GM21381 (cell line): ENCODE measurements at regions not wholly inside any gene's neighbourhood (a gene's known extent, or its start where the extent isn't known, plus 50 kb on each side); places are given as distances from the start of the nearest gene placed in this dataset.
A peak's percentile ranks its signal among the peaks of the same experiment; 100 is the strongest.

ENCODE experiments used
- ATAC-seq: cut with Tn5 transposase; IDR thresholded peaks from one replicate; pipeline ENCODE4 v1.9.1; 2021; ENCODE audit warnings: mild to moderate bottlenecking, moderate library complexity; ENCODE audit not compliant: unreplicated experiment

DNA sequence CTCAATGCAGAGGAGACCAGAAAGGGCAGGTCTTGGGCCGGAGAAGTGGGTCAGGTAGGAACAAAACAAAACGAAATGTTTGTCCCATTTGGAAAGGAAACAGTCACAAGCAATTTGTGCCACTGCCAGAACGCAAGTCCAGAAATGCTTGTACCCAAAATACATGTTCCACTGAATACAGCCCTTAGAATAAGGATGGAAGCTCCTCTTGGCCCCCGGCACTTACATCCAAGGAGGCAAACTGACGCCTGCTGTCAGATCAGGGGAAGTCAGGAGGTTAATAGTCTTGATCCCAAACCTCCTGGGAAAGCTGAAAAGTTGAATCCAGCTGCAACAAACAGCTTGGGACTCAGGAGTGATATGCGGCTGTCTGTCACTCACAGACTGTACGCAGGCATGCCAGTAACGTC is 75.9 kb upstream of the GALNT2 start:
- ATAC-seq = no peak

DNA sequence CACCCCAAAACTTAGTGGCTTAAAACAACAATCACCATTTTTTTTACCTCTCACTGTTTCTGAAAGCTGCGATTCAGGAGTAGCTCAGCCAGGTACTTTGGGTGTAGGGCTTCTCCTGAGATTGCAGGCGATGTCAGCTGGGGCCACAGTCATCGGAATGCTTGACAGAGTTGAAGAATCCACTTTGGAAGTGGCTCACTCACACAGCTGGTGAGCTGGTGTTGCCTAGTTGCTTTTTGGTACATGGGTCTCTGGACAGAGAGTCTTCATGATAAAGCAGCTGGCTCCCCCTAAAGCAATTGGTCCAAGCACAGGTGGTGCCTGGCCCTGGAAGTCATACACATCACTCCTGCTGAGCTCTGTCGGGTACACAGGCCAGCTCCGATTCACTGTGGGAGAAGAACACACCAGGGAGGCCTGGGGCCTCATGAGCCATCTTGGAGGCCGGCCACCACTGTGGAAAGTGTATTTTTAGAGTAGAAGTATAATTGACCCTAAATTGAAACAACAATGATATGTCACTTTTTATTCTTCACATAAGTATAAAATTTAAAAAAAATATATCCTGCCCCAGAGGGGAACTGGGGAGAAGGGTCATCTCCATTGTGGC is 75.2 kb upstream of the GALNT2 start:
- no peak for ATAC-seq

DNA sequence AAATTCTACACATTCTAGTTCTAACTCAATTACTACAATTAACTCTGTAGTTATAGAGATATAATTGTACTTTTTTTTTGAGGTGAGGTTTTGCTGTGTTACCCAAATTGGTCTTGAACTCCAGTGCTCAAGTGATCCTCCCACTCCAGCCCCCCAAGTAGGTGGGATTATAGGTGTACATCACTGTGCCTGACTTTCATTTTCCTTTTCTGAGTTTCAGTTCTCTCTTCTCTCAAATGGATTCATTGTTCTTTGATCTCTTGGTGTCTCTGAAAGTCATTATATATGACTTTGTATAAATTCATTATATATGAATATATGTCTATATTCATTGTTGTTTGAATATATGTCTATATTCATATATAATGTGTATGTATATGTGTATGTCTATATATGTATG is 74.0 kb upstream of the GALNT2 start:
- peak; percentile 57 for ATAC-seq

DNA sequence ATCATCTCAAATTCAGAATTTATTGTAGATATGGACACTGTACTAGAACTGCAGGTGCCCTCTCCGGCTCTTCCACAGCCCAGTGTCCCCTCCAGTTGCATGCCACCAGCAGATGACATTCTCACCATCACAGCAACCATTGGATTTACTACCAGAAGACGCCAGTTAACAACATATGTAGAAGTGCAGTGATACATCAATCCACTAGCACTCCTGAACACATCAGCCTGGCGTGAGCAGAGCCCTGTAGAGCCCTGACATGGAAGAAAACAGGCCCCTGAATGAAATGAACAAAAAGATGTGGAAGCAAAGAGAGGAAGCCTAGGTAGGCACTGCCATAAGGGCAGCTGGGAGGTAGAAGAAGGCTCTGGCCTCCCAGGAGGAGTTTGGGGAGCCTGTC is 73.1 kb upstream of the GALNT2 start:
- no peak for ATAC-seq

DNA sequence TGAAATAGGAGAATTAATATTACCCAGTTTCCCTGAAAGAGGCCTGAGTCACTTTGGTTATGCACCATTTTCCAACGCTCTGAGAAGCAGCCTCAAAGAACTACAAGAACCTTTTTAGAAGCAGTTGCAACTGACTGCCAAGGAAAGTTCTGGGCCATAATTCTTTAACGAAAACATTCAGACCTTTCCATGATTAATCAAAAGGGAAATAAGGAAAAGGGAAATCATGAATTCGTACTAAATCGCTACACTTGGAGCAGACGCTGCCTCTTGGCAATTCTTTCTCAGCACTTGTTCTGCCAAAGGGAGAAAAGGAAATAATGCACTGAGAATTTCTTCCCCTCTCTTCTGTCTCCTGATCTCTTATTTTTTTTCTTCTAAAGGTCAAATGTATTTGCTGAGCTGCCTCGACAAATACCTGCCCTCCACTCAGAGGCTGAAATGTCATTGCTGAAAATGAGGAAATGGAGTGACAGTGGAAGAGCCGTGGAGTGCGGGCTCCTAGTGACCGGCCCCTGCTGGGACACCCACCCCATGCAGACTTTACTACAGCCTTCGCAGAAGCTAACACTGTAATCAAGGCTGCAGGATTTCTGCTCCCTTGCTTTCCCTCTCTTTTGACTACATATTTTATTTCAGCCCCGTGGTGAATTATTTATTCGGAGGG is 67.9 kb upstream of the GALNT2 start:
- no peak for ATAC-seq

DNA sequence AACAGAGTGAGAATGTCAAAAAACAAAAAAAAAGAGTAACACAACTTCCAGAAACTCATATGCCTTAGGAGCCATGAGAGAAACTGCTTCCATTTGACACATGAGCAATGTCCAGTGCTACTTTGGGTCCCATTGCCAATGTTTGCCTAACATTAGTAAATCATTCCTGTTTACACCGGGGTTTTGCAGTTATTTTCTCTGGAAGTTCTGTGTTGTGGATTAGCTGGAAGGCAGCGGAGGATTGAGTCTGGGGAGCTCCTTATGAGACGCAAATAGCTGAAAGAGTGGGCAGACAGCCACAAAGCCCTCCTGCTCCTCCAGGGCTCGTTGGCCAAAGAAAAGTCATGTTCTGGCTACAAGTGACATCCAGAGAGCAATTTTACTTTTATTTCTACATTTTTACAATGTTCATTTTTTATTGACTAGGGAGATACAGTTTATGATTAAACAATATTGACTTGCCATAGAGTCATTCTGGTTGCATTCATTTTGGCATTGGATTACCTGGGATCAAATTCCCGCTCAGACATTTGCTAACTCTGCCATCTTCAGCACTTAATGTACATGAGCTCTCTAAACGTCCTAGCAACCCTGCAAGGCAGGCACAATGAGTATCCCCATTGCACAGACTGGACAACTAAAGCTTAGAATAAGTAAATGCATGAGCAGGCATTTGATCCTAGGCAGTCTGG is 66.4 kb upstream of the GALNT2 start:
- ATAC-seq = no peak

DNA sequence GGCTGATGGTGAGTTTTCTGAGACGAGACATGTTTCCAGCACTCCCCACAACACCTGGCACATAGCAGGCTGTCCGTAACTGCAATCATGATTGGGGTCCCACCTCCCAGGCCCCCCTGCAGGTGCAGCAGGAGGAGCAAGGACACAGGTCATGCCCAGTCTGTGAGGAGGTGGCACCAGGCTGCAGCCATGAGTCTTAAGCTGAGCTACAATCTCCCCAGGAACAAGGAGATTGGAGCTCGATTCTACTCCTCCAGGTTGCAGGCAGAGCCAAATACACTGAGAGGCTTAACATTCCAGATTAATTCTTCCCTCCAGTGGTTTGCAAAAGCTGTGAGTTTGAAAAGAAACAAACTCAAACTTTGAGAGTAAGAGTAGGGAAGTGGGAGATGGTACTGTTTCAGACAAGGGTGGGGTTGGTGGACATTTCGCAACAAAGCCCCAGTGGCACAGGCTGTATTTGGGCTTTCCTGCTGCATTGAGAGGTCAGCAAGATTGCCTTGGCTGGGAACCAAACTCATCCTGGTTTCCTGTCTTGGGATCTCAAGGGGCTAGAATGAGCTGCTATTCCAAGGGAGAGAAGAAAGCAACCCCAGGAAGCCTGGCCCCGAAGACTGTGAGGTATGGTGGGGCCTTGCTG is 64.8 kb upstream of the GALNT2 start:
- no peak for ATAC-seq

DNA sequence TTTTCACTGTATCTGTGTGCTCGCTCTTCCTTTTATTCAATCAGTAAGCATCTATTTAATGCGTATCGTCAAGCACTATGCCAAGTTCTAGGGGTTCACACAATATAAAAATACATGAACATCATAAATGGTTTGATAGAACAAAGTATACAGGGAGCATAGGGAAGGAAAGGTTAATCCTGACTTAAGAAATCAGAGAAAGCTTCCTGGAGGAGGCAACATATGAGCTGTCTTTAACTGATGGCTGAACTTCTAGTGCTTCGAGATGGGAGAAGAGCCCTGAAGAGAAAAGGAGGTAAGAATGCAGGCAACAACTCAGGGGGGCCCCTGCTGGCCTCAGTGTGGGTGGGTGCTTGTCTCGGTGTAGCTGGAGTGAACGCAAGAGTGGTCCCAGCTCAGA is 63.6 kb upstream of the GALNT2 start:
- no peak for ATAC-seq

DNA sequence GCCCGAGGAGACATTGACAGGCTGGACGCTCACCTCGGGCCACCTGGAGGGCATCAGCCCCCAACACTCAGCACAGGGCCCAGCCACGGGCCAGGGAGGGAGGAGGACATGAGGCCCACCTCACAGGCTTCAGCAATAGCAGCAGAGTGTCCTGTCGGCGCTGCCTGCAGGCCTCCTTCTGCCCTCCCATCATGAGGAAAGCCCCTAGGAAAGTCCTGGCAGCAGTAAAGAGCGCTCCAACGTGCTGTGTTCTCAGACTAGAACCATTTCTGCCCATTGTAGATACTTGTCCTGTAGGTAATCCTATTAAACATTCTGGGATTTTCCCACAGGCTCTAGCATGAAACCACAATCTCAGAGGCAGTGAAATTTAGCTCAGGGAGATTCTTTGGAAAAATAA is 62.0 kb upstream of the GALNT2 start:
- ATAC-seq = no peak

DNA sequence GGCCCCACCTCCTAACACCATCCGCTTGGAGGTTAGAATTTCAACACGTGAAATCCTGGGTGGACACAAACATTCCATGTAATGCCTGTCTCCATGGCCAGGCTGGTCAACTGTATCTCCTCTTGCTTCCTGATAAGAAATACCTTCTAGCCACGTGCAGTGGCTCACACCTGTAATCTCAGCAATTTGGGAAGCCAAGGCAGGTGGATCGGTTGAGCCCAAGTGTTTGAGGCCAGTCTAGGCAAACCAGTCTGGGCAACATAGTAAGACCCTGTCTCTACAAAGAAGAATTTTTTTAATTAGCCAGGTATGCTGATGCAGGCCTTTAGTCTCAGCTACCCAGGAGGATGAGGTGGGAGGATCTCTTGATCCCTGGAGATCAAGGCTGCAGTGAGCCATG is 58.3 kb upstream of the GALNT2 start:
- no peak for ATAC-seq

DNA sequence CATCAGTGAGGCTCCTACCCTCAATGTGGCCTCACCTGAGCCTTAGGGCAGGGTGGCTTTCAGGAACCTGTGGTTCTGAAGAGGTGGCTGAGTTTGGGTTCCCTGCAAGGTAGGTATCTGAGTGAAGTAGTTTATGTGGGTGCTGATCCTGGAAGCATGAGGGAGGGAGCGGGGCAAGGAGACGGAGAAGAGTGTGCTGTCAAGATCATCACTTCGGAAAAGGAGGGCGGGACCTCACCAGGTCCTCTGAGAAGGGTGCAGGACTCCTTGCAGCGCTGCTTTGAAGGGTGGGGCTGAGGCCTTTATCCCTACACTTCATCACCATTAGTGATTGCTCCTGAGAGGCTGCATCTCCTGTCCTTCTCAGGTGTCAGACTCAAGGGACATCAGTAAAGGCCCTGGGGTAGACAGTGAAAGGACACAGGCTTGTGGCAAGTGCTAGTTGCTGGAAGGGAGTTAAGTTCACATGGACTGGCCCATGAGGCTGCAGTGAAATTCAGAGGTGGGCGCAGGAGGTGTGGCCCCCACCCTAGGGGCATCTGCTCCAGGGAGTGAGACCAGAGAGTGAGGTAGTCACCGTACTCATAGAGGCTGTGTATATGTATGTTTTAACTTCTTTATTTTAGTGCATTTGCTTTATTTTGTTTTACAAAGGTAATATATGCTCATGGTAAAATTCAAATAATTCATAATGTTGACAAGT is 57.3 kb upstream of the GALNT2 start:
- no peak for ATAC-seq

DNA sequence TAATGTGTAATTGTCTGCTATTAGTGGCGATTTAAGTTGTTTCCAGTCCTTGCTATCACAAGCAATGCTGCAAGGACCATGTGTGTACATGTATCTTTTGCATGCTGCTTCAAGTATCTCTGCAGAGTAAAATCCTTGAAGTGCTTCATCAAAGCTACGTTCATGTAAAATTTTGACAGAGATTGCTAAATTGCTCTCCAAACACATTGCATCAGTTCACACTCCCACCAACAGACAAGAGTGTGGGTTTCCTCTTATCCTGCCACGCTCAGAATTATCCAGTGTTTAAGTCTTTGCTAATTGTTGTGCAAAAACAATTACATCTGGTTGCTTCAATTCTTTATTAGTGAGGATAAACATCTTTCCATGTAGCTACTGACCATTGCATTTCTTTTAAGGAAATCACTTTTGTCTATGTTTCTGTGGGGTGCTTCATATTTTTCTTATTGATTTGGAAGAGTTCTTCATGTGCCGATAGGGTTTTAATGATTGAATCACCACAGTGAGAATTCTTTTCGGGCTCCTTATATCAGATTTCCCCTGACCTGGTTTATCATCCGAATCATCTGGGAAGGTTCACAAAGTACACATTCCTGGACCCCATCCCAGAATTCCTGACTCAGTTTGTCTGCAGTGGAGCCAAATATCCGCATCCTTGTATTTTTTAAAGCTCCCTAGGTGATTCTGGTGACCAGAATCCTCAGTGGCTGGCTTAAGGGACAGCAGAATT is 56.3 kb upstream of the GALNT2 start:
- no peak for ATAC-seq

DNA sequence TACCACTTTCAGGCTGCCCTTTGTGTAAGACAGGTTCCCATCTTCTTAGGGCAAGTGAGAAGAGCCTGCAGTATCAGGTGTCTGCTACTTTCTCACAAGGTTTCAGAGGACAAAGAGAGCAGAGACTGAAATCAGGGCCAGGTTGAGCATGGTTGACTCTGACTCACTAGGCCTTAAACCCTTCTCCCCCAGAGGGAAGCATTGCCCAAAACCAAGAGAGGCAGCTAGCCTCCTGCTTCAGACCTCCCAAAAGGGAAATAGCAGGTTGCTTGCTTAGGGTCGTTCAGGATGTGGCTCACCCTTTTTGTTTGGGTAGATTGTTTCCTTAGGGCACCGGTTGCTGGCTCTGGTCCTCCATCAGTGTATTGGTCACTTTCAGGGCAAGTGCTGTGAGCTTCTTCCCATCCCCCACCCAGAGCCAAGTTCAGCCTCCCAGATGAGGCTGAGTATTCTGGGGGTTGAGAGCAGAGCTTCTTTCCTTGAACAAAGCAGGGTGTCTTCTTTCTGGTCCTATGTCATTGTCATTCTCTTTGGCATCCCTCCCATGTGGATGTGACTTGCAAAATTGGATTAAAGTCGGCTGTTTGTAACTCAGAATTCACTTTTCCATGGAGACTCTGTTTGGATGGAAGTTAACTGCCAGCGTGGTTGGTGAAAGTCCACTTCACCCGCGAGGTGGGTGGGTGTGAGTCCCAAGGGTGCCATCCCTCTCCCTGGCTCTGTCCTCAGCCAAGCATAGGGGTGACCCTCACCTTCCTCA is 55.5 kb upstream of the GALNT2 start:
- no peak for ATAC-seq

DNA sequence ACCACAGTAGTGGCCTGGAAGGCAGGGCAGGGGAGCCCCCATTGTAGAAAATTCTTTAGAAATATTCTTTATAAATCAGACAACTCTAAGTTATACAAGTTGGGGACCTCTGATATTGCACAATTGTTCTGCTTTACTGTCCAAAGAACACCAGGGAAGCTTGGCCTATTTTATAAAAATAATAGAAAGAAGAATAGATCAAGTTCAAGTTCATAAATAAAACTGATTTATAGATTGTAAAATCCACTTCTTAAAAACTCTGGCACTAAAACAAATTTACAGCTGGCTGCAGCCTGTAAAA is 55.0 kb upstream of the GALNT2 start:
- ATAC-seq = no peak

DNA sequence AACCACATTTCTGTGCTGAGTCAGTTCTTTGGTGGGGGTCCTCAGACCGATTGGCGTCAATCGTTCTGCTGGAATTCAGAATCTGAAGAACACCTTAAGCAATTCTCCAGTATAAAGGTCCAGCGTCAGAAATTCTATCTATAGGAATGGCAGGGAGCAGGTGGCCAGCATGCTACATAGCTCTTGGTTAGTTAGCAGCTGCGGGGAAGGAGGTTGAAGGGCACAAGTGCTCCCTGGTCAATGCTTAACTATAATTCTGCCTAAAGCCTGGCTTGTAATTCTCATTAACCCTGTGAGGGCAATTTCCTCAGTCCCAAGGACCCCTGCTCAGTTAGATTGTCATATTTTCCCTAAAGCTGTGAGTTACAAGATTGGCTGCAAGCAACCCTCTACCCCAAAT is 54.3 kb upstream of the GALNT2 start:
- no peak for ATAC-seq

DNA sequence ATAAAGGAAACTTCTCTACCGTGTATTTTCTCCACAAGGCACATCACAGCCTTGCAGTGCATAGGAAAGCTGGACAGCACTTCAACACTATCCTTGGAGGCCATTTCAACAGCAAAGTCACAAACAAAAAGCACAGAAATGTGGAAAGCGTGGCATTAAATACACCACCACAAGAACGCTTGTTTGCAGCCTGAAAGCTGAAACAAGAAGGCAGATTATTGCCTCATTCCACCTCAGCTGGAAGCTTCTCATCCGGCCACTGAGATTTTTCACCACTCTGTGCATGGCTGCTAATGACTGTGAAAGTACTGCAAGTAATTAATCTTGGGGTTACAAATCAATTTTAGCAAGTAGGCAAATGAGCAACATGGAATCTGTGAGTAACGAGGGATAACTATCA is 50.9 kb upstream of the GALNT2 start:
- no peak for ATAC-seq
